ENCODE measurements at regions not wholly inside any gene's neighbourhood (a gene's known extent, or its start where the extent isn't known, plus 50 kb on each side); places are given as distances from the start of the nearest gene placed in this dataset.

DNA sequence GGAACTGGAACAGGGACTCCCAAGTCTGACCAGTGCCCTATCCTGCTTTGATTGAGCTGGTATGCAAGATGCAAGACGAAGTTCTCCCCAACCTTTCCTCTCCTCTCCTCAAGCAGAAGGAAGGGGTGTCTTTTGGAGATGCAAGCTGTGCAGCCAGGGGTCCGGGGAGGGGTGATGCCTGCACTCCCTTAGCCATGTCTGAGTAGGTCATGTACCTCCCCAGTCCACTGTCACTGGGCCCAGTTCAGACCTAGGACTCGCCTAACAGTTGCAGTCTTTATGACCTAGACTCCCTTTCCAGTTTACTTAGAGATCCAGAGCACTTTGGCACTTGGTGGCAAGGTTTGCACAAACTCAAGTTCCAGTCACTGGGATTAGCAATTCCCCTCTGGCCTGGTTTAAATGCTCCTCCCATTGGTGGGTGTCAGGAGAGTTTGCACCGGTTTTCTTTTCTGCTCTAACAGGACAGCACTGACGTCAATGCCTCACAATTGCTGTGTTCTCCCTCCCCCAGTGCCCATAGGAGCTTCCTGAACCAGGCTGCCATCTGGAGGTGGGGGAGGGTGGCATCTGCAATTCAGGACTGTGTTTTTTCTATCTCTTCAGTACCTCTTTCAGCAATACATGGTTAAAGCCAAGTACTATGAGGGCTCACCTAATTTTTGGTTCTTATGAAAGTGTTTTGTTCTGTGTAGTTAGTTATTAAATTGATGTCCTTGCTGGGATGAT lies 782.2 kb downstream of the ARAP2 start:
- peak; percentile 14 for DNase-seq
- POLR2A ChIA-PET (ENCODE audit: unreplicated experiment), result no interaction called here

DNA sequence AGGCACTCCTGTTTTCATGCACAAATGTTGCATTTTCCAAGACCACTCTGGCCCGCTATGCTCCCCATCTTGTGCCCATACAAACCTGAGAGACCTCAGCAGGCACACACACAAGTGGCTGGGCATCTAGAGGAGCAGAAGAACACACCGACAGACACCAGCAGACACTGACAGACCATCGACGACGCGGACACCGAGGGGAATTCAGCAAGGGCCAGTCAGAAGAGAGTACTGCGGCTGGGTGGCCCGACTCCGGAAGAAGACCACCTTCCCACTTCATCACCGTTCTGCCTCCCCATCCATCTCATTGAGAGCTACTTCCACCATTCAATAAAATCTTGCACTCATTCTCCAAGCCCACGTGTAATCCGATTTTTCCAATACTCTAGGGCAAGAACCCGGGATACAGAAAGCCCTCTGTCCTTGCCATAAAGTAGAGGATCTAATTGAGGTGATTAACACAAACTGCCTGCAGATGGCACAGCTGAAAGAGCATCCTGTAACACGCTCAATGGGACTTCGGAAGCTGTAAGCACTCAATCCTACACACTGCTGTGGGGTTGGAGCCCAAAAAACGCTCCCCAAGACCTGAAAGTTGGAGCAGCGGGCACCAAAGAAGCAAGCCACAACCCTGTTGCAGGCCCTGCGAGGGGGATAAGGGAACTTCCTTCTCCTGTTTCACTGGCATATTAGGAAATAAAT lies 780.9 kb downstream of the ARAP2 start:
- Histone ChIP-seq H4K20me1 (ENCODE audit: low read length) (no peaks in the 10 kb centered on the region), H3K9me2 (replicated peaks; ENCODE audit: low read length) (no peaks in the 10 kb centered on the region), H3K27ac (ENCODE audit: low read length) (no peak overlapping the region), H2AFZ (ENCODE audit: low read length) (no peak overlapping the region), H3K27me3 (ENCODE audit: low read length) (no peaks in the 10 kb centered on the region), H3K4me1 (ENCODE audit: insufficient read depth, low read length) (no peaks in the 10 kb centered on the region), H3K79me2 (ENCODE audit: low read length) (no peaks in the 10 kb centered on the region), H3K36me3 (ENCODE audit: low read depth, low read length) (no peaks in the 10 kb centered on the region), H3K9ac (ENCODE audit: low read length) (no peak overlapping the region), H3F3A (ENCODE audit: low read length, unreplicated experiment) (no peaks in the 10 kb centered on the region), H3K4me2 (ENCODE audit: low read length) (no peak overlapping the region), H3K4me3 (ENCODE audit: low read length) (no peak overlapping the region), H3K9me3 (ENCODE audit: low read length) (no peaks in the 10 kb centered on the region)
- TF ChIP-seq, protein P1, sequence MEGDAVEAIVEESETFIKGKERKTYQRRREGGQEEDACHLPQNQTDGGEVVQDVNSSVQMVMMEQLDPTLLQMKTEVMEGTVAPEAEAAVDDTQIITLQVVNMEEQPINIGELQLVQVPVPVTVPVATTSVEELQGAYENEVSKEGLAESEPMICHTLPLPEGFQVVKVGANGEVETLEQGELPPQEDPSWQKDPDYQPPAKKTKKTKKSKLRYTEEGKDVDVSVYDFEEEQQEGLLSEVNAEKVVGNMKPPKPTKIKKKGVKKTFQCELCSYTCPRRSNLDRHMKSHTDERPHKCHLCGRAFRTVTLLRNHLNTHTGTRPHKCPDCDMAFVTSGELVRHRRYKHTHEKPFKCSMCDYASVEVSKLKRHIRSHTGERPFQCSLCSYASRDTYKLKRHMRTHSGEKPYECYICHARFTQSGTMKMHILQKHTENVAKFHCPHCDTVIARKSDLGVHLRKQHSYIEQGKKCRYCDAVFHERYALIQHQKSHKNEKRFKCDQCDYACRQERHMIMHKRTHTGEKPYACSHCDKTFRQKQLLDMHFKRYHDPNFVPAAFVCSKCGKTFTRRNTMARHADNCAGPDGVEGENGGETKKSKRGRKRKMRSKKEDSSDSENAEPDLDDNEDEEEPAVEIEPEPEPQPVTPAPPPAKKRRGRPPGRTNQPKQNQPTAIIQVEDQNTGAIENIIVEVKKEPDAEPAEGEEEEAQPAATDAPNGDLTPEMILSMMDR (conservative IDR thresholded peaks at IDR 0.05; ENCODE audit: low read depth, low read length), result no peak
- TF ChIP-seq EZH2 (IDR thresholded peaks at IDR 0.05; ENCODE audit: low read length, unreplicated experiment), result no peak
- no peak for TF ChIP-seq EZH2phosphoT487 (IDR thresholded peaks at IDR 0.05; ENCODE audit: borderline replicate concordance, low read length)
- CTCF ChIA-PET, result no interaction called here
- ATAC-seq (no peak), DNase-seq (no peak)
- intact Hi-C loops (cut with micrococcal nuclease), result no loop called here
- POLR2A ChIA-PET (ENCODE audit: unreplicated experiment), result no interaction called here
- BruUV-seq (replicated peaks), result no TSS peak

More for the DNA sequence above, 782.2 kb downstream of the ARAP2 start:
- BruUV-seq (replicated peaks), result no TSS peak
- CTCF ChIA-PET, result no interaction called here
- H3K27ac ChIP-seq (ENCODE audit: low read length), result no peak overlapping the region
- no peaks in the 10 kb centered on the region for H4K20me1 ChIP-seq (ENCODE audit: low read length)
- H3K4me2 ChIP-seq (ENCODE audit: low read length), result no peak overlapping the region
- no peak overlapping the region for H3K4me3 ChIP-seq (ENCODE audit: low read length)
- no peaks in the 10 kb centered on the region for H3K36me3 ChIP-seq (ENCODE audit: low read depth, low read length)
- TF ChIP-seq EZH2 (IDR thresholded peaks at IDR 0.05; ENCODE audit: low read length, unreplicated experiment) (no peak), EZH2phosphoT487 (IDR thresholded peaks at IDR 0.05; ENCODE audit: borderline replicate concordance, low read length) (no peak)
- TF ChIP-seq, protein P1 (conservative IDR thresholded peaks at IDR 0.05; ENCODE audit: low read depth, low read length), result peak; percentile 30; the same call in 1 of the 2 replicates
- no peaks in the 10 kb centered on the region for H3K4me1 ChIP-seq (ENCODE audit: insufficient read depth, low read length)
- no peaks in the 10 kb centered on the region for H3K27me3 ChIP-seq (ENCODE audit: low read length)
- H3K9ac ChIP-seq (ENCODE audit: low read length), result no peak overlapping the region
- ATAC-seq, result no peak
- no peak overlapping the region for H2AFZ ChIP-seq (ENCODE audit: low read length)
- H3K79me2 ChIP-seq (ENCODE audit: low read length), result no peaks in the 10 kb centered on the region
- H3K9me3 ChIP-seq (ENCODE audit: low read length), result no peaks in the 10 kb centered on the region
- H3K9me2 ChIP-seq (replicated peaks; ENCODE audit: low read length), result no peaks in the 10 kb centered on the region
- no peaks in the 10 kb centered on the region for H3F3A ChIP-seq (ENCODE audit: low read length, unreplicated experiment)
- intact Hi-C loops (cut with micrococcal nuclease), result no loop called here
